ENCODE measurements at regions not wholly inside any gene's neighbourhood (a gene's known extent, or its start where the extent isn't known, plus 50 kb on each side); places are given as distances from the start of the nearest gene placed in this dataset.

DNA sequence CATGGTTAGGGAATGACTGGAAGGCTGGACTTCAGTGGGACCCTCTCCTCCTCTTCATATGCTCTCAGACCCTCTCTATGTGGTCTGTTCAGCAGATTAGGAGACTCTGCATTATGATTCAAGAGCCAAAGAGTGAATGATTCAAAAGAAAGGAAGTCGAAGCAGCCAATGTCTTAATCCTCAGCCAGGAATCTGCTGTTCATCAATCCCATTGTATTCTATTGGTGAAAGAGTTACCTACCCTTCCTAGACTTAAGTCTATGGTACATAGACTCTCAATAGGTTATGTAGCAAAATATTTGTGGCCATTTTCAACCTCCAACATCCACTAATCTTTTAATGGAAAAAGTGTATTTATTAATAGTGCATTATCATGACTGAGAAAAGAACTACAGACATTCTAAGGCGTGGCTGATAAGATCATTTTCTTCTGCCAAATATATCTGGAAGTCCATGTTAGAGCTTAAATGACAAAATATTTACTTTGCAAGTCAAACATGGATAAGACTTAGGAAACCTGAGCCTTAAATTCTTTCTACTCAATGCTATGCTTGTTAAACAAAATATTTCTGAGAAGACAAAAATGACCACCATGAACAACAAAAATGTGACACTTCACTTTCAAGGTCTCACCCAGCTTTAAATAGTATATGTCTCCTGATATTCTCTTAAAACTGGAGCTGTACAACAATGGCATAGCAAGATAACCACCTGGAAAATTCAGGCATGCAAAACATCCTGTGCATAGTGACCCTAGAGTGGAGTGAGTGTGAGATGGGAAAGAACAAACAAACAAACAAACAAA is 1100.6 kb downstream of the GALC start:
- Histone ChIP-seq H4K20me1 (replicated peaks; ENCODE audit: control insufficient read depth, extremely low read depth, insufficient read depth, low read length) (no peaks in the 10 kb centered on the region), H3K36me3 (ENCODE audit: control insufficient read depth in 2 of 2, extremely low read depth in 1 of 2, insufficient read depth in 2 of 2, low read length in 2 of 2) (no peaks in the 10 kb centered on the region), H3K27me3 (ENCODE audit: control insufficient read depth in 2 of 2, insufficient read depth in 2 of 2, low read length in 2 of 2) (no peaks in the 10 kb centered on the region), H3K4me3 (replicated peaks in 1 of 3; ENCODE audit: insufficient read depth in 1 of 3, low read depth in 1 of 3, low read length in 3 of 3) (no peak overlapping the region), H3K9me3 (replicated peaks; ENCODE audit: control insufficient read depth, insufficient read depth, low read length) (peaks cover 4% of the 10 kb centered on the region), H3K4me1 (ENCODE audit: control insufficient read depth, extremely low read depth, insufficient read depth, low read length) (no peaks in the 10 kb centered on the region), H3K4me2 (ENCODE audit: insufficient read depth, low read length) (no peak overlapping the region), H3K9ac (replicated peaks; ENCODE audit: extremely low read depth, insufficient read depth, low read length) (no peak overlapping the region), H3K27ac (ENCODE audit: insufficient read depth, low read depth, low read length) (no peak overlapping the region), H3K9me1 (replicated peaks; ENCODE audit: control insufficient read depth, extremely low read depth, insufficient read depth, low read length) (no peaks in the 10 kb centered on the region), H2AFZ (ENCODE audit: low read depth, low read length) (no peak overlapping the region), H3K79me2 (ENCODE audit: control insufficient read depth, insufficient read depth, low read length) (no peaks in the 10 kb centered on the region)
- FAIRE-seq = no peak
- no TSS peak for BruUV-seq (replicated peaks)
- dilution Hi-C loops (cut with MboI; ENCODE audit: extremely low pct_ligation_motif_present, low sequenced_read_pairs) (no loop called here), intact Hi-C loops (cut with micrococcal nuclease) (no loop called here)
- POLR2A ChIA-PET = no interaction called here
- CTCF ChIA-PET = no interaction called here
- TF ChIP-seq, protein P1, sequence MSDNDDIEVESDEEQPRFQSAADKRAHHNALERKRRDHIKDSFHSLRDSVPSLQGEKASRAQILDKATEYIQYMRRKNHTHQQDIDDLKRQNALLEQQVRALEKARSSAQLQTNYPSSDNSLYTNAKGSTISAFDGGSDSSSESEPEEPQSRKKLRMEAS (IDR thresholded peaks at IDR 0.05; ENCODE audit: insufficient read depth, insufficient read length) = no peak
- TF ChIP-seq FOS (IDR thresholded peaks at IDR 0.05; ENCODE audit: borderline replicate concordance, insufficient read depth, low read length) = no peak
- TF ChIP-seq, protein P2, sequence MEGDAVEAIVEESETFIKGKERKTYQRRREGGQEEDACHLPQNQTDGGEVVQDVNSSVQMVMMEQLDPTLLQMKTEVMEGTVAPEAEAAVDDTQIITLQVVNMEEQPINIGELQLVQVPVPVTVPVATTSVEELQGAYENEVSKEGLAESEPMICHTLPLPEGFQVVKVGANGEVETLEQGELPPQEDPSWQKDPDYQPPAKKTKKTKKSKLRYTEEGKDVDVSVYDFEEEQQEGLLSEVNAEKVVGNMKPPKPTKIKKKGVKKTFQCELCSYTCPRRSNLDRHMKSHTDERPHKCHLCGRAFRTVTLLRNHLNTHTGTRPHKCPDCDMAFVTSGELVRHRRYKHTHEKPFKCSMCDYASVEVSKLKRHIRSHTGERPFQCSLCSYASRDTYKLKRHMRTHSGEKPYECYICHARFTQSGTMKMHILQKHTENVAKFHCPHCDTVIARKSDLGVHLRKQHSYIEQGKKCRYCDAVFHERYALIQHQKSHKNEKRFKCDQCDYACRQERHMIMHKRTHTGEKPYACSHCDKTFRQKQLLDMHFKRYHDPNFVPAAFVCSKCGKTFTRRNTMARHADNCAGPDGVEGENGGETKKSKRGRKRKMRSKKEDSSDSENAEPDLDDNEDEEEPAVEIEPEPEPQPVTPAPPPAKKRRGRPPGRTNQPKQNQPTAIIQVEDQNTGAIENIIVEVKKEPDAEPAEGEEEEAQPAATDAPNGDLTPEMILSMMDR (IDR thresholded peaks at IDR 0.05; ENCODE audit: extremely low read depth in 1 of 2, insufficient read depth in 1 of 2, low read depth in 1 of 2, low read length in 2 of 2) = no peak
- TF ChIP-seq EZH2 (IDR thresholded peaks at IDR 0.05; ENCODE audit: borderline replicate concordance, low read depth, low read length, severe bottlenecking) = no peak
- TF ChIP-seq POLR2AphosphoS5 (IDR thresholded peaks at IDR 0.05; ENCODE audit: insufficient read depth, low read depth, low read length) = no peak
- TF ChIP-seq GATA2 (IDR thresholded peaks at IDR 0.05; ENCODE audit: insufficient read depth, insufficient read length, low read depth, low read length) = no peak
- TF ChIP-seq POLR2A (IDR thresholded peaks at IDR 0.05; ENCODE audit: low read depth, low read length) = no peak
- no peak for TF ChIP-seq JUN (IDR thresholded peaks at IDR 0.05; ENCODE audit: borderline replicate concordance, insufficient read depth, insufficient read length, low read depth)
- TF ChIP-seq MYC (IDR thresholded peaks at IDR 0.05; ENCODE audit: low read depth, low read length) = no peak
- no peak for DNase-seq (ENCODE audit: low read depth, low spot score)
